GM21737 (cell line): ENCODE measurements at regions not wholly inside any gene's neighbourhood (a gene's known extent, or its start where the extent isn't known, plus 50 kb on each side); places are given as distances from the start of the nearest gene placed in this dataset.
A peak's percentile ranks its signal among the peaks of the same experiment; 100 is the strongest.
"Not testable (repeated sequence)": the region's sequence is repeated elsewhere in the genome, so short reads cannot be mapped to it uniquely, and the experiment has no call there.

Experiments used
- ATAC-seq: cut with Tn5 transposase; IDR thresholded peaks from one replicate; pipeline ENCODE4 v1.9.1; 2021; ENCODE audit warnings: mild to moderate bottlenecking, moderate library complexity; ENCODE audit not compliant: unreplicated experiment

DNA sequence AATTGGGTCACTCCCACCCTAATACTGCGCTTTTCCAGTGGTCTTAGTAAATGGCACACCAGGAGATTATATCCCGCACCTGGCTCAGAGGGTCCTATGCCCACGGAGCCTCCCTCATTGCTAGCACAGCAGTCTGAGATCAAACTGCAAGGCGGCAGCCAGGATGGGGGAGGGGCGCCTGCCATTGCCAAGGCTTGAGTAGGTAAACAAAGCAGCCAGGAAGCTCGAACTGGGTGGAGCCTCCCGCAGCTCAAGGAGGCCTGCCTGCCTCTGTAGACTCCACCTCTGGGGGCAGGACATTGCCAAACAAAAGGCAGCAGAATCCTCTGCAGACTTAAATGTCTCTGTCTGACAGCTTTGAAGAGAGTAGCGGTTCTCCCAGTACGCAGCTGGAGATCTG lies 52.4 kb upstream of the PMPCB start:
- ATAC-seq: not testable (repeated sequence)

DNA sequence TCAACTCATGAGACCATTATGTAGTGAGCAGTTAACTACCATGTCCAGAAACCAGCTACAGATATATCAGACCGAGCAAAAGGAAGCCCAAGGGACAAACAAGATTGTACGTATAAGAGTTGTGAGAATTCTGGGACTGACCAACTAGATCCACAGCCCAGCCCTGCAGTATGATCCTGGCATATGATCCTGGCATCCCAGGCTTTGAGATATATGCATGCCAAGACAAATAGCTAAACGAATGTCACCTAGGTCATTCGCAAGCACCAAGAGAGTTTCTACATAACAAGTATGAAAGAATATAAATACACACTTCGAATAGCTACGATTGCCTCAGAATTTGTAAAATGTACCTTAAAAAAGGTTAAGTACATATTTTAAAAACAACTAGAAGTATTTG lies 56.4 kb upstream of the PMPCB start:
- ATAC-seq: no peak

DNA sequence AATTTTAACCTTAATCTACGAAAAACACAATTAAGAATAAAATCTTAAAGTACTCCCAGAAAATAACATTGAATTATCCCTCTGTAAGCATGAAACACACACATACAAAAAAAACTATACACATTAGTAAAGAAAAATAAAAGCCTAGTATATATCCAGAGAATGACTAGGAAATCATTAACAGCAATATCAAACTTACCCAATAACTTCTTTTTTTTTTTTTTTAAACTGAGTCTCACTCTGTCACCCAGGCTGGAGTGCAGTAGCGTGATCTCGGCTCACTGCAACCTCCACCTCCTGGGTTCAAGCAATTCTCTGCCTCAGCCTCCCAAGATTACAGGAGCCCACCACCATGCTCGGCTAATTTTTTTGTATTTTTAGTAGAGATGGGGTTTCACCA lies 61.4 kb upstream of the PMPCB start:
- ATAC-seq: not testable (repeated sequence)

DNA sequence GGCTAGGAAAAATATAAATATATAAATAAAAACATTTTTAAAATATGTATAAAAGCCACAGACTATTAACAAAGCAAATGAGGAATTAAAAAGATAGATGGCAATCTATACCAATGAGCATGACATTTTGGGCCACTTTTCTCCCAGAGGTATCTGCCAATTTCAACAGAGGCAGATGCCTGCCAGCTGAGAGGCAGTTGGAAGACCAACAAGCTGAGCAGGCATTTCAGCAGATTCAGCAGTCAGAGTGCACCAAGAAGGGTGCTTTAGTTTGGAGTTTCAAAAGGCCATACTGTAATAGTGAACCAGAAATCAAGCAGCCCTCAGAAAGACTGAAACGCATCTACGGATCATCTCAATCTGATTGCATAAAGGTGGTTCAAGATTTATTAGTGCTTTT lies 62.4 kb upstream of the PMPCB start:
- not testable (repeated sequence) for ATAC-seq

DNA sequence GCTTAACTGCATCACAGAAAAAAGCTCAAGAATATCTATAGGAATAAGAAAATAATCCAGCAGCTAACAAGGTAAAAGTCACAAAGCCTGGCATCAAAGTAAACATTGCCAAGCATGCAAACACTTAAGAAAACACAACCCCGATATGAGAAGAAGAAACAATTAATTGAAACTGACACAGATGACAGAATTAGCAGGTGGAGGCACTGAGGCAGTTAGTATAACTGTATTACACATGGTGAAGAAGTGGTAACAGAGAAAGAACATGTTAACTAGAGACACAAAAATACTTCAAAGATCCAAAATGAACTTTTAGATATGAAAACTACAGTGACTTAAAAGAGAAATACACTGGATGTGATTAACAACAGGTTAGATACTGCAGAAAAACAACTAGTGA lies 69.4 kb upstream of the PMPCB start:
- ATAC-seq: peak; percentile 66

DNA sequence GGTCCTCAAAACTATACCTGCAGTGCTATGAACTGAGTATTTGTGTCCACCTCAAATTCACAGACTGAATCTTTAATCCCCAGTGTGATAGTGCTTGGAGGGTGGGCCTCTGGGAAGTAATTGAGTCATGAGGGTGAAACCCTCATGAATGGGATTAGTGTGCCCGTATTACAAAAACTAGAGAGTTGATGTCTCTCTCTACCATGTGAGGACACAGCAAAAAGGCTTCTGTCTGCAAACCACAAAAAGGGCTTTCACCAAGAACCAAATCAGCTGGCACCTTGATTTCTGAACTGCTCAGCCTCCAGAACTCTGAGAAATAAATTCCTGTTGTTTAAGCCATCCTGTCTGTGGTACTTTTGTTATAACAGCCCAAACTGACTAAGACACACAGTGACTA lies 71.4 kb upstream of the PMPCB start:
- not testable (repeated sequence) for ATAC-seq

DNA sequence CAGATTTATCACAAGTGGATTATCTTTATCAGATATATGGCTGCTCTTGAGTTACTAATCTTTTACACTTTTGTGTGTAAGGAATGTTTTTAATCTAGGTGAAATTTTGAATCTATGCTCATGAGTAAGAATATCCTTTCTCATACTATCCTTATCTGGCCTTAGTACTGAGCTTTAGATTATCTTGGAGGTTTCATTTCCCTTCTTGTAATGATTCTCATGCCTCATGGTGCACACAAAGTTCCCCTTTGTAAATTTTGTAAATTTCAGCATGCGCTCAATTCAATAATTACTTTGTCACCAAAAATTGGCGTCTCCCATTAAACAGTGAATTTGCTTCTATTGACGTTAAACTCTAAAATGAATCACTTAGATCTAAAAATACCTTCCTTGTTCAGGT lies 74.2 kb upstream of the NAPEPLD start:
- ATAC-seq: not testable (repeated sequence)

DNA sequence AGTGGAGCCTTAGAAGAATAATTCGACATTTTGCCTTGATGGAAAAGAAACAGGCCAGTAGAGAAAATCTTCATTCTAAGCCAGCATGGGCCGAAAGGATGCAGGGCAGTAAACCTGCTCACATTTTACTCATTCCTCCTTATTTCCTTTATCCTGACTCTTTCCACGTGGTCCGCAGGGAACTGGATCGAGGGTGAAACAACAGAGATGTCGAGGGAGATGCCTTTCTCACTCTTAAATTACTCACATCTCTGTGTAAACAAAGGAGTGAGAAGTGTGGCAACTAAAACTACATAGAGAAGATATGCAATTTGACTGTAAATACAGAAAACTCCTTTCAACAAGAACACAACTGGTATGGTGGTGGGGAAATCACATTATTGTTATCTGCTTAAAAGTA lies 62.1 kb upstream of the NAPEPLD start:
- ATAC-seq: not testable (repeated sequence)

DNA sequence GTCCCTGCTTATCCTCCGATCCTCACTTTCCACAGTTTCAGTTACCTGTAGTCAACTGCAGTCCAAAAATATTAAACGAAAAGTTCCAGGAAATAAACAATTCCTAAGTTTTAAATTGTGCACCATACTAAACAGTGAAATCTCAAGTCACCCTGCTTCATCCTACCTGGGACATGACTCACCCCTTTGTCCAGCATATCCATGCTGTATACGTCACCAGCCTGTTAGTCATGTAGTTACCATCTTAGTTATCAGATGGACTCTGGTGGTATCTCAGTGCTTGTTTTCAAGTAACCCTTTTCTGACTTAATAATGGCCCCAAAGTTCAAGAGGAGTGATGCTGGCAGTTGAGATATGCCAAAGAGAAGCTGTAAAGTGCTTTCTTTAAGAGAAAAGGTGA lies 50.3 kb upstream of the NAPEPLD start:
- ATAC-seq: not testable (repeated sequence)
